A673 (cell line): ENCODE measurements at regions not wholly inside any gene's neighbourhood (a gene's known extent, or its start where the extent isn't known, plus 50 kb on each side); places are given as distances from the start of the nearest gene placed in this dataset.

Source experiments
- BruUV-seq: library from RNA; stranded (reverse); fragments of 400-500 nt; replicated peaks from 2 replicates; lab custom pipeline; 2021; lab: Mats Ljungman, UMichigan
- CTCF ChIA-PET: fragments of 300-600 bp; sonication (Branson Sonifier 250); formaldehyde crosslinking; loops from one replicate; lab custom pipeline; 2022; ENCODE audit warnings: antibody characterized with exemption; lab: Charles Lee
- POLR2A ChIA-PET: fragments of 300-600 bp; sonication (Branson Sonifier 250); formaldehyde crosslinking; loops from one replicate; lab custom pipeline; 2022; ENCODE audit warnings: antibody characterized with exemption; ENCODE audit not compliant: low non-redundant PET; lab: Charles Lee
- DNase-seq: peaks from one replicate; pipeline ENCODE4 v3.0.0-alpha.2; 2015; ENCODE audit warnings: low spot score
- H3K27ac ChIP-seq: fragments of 200-600 bp; sonication (generic); 2 replicates; pipeline ENCODE4 v1.5.1; 2016; ENCODE audit warnings: mixed run types, low read depth, mild to moderate bottlenecking, mixed read lengths, antibody characterized with exemption, low read length; ENCODE audit not compliant: poor library complexity, severe bottlenecking
- H3K27me3 ChIP-seq: fragments of 200-600 bp; sonication (generic); replicated peaks from 2 replicates; pipeline ENCODE4 v1.6.1; 2017; ENCODE audit warnings: mixed run types, low read depth, mild to moderate bottlenecking, mixed read lengths, antibody characterized with exemption, low read length; ENCODE audit not compliant: insufficient read depth, poor library complexity
- H3K36me3 ChIP-seq: fragments of 200-600 bp; sonication (generic); 2 replicates; pipeline ENCODE4 v1.6.1; 2016; ENCODE audit warnings: mixed run types, mild to moderate bottlenecking, mixed read lengths, antibody characterized with exemption, low read length; ENCODE audit not compliant: insufficient read depth, poor library complexity, severe bottlenecking
- H3K4me1 ChIP-seq: fragments of 200-600 bp; sonication (generic); 2 replicates; pipeline ENCODE4 v1.6.1; 2017; ENCODE audit warnings: mixed run types, mild to moderate bottlenecking, mixed read lengths, antibody characterized with exemption, low read length; ENCODE audit not compliant: insufficient read depth, poor library complexity, severe bottlenecking
- H3K4me3 ChIP-seq: fragments of 200-600 bp; sonication (generic); 2 replicates; pipeline ENCODE4 v1.5.1; 2016; ENCODE audit warnings: low read depth, mixed run types, mild to moderate bottlenecking, mixed read lengths, low read length; ENCODE audit not compliant: poor library complexity, severe bottlenecking
- H3K9me3 ChIP-seq: fragments of 200-600 bp; sonication (generic); 2 replicates; pipeline ENCODE4 v1.6.1; 2016; ENCODE audit warnings: mixed run types, low read depth, mild to moderate bottlenecking, mixed read lengths, antibody characterized with exemption, low read length; ENCODE audit not compliant: poor library complexity, severe bottlenecking
- CTCF ChIP-seq: fragments of 300-800, 200-600 bp; sonication (generic); conservative IDR thresholded peaks from 2 replicates; pipeline ENCODE4 v1.5.1; 2017; ENCODE audit warnings: low read depth, mild to moderate bottlenecking, antibody characterized with exemption, low read length, moderate library complexity, mixed read lengths
- EZH2 ChIP-seq: fragments of 200-600 bp; sonication (generic); IDR thresholded peaks from 2 replicates; pipeline ENCODE4 v1.6.1; 2017; ENCODE audit warnings: borderline replicate concordance, low read depth, mild to moderate bottlenecking, mixed read lengths, antibody characterized with exemption, low read length; ENCODE audit not compliant: poor library complexity, severe bottlenecking
- intact Hi-C: fragments of 100-400 bp; cut with micrococcal nuclease; formaldehyde crosslinking; loops from one replicate; pipeline ENCODE4 v1.10.0; 2022; ENCODE audit not compliant: unreplicated experiment

- H3K27ac ChIP-seq, result no peak overlapping the region
- DNase-seq, result no peak
- H3K36me3 ChIP-seq, result no peaks in the 10 kb centered on the region
- BruUV-seq, result no TSS peak
- ChIA-PET CTCF (no interaction called here), POLR2A (no interaction called here)
- no peak for TF ChIP-seq CTCF
- TF ChIP-seq EZH2, result no peak
- intact Hi-C loops, result no loop called here
- no peaks in the 10 kb centered on the region for H3K9me3 ChIP-seq
- no peaks in the 10 kb centered on the region for H3K27me3 ChIP-seq
- no peaks in the 10 kb centered on the region for H3K4me1 ChIP-seq
- no peak overlapping the region for H3K4me3 ChIP-seq
These were observed 575.2 kb upstream of the ZNF608 start for GRCh38 chr5:125321654-125322053.

DNA sequence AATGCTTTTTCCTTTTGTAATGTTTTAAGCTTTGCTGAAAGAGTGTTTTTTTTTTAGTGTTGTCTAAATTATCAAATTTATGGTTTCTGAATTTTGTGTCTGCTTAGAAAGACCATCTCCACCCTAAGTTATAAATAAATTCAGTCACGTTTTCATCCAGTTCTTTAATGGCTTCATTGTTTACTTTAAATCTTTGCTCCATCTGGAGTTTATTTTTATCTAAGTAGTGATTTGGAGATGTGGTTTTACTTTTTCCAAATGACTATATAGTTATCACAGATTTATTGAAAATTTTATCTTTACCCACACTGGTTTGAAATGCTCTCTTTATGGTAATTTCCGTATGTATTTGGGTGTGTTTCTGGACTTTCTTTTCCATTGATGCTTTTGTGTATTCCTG, 577.2 kb upstream of the ZNF608 start:
- H3K27me3 ChIP-seq, result no peaks in the 10 kb centered on the region
- TF ChIP-seq CTCF, result no peak
- TF ChIP-seq EZH2, result no peak
- CTCF ChIA-PET, result no interaction called here
- H3K9me3 ChIP-seq, result no peaks in the 10 kb centered on the region
- no TSS peak for BruUV-seq
- H3K4me1 ChIP-seq, result no peaks in the 10 kb centered on the region
- no peaks in the 10 kb centered on the region for H3K36me3 ChIP-seq
- no peak for DNase-seq
- no peak overlapping the region for H3K4me3 ChIP-seq
- no peak overlapping the region for H3K27ac ChIP-seq
- POLR2A ChIA-PET, result no interaction called here
- intact Hi-C loops, result no loop called here

DNA sequence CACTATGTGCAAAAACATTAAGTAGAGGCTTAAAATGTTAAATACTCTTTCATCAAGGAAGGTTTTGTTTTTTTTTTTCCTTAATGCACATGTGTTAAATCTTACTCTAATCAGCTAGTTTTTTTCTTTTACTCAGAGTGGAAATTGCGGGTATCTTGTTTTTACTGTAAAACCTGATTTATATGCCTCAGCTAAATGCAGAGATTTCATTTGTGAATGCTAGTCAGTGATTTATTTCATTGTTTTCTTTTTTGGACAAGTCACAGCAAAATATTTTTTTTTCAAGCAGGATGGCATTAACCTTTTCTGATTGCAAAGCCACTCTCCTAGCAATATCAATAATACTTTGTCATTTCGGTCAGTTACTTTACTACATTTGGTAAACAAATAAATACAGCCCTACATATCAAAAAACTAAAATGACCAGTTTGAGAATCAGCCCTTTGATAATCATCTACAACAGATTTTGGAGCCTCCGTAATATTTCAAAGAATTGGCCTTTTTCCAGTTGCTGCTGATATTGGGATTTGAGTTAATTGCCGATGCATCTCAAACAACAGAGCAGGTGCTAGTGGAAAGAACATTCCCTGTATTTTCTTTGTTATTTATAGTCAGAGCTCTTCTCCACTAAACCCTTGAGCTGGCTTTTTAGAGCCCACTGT, 579.2 kb upstream of the ZNF608 start:
- intact Hi-C loops, result no loop called here
- no peak for DNase-seq
- Histone ChIP-seq H3K27me3 (no peaks in the 10 kb centered on the region), H3K4me3 (no peak overlapping the region), H3K4me1 (no peaks in the 10 kb centered on the region), H3K27ac (no peak overlapping the region), H3K36me3 (no peaks in the 10 kb centered on the region), H3K9me3 (no peaks in the 10 kb centered on the region)
- TF ChIP-seq EZH2 (no peak), CTCF (no peak)
- ChIA-PET POLR2A (no interaction called here), CTCF (interaction anchor here (0.6 kb wide), 1 partner anchor 890 kb away, joined by 3 read pairs; no protein-coding TSS in a partner anchor)
- no TSS peak for BruUV-seq
